ENCODE measurements at regions not wholly inside any gene's neighbourhood (a gene's known extent, or its start where the extent isn't known, plus 50 kb on each side); places are given as distances from the start of the nearest gene placed in this dataset.

GRCh38 chr21:41075656-41076055 is 92.3 kb upstream of the BACE2 start:
- no peaks in the 10 kb centered on the region for H3K9me3 ChIP-seq
- intact Hi-C loops (cut with DNase I) = no loop called here
- H3K27ac ChIP-seq = no peak overlapping the region
- no peak for TF ChIP-seq CTCF (IDR thresholded peaks at IDR 0.05)
- no peak for DNase-seq (ENCODE audit: low spot score in 2 of 2)
- no peaks in the 10 kb centered on the region for H3K4me1 ChIP-seq
- H3K36me3 ChIP-seq = no peaks in the 10 kb centered on the region
- H3K4me3 ChIP-seq = no peak overlapping the region
- no peaks in the 10 kb centered on the region for H3K27me3 ChIP-seq

- Histone ChIP-seq H3K27me3 (no peaks in the 10 kb centered on the region), H3K27ac (no peak overlapping the region), H3K36me3 (no peaks in the 10 kb centered on the region), H3K9me3 (no peaks in the 10 kb centered on the region), H3K4me3 (no peak overlapping the region), H3K4me1 (no peaks in the 10 kb centered on the region)
- no peak for TF ChIP-seq CTCF (IDR thresholded peaks at IDR 0.05)
- DNase-seq (ENCODE audit: low spot score in 2 of 2) = no peak
- intact Hi-C loops (cut with DNase I) = no loop called here
Measured at GRCh38 chr21:41076064-41076463, 91.9 kb upstream of the BACE2 start.

- H3K27ac ChIP-seq = no peak overlapping the region
- intact Hi-C loops (cut with DNase I) = no loop called here
- no peaks in the 10 kb centered on the region for H3K9me3 ChIP-seq
- TF ChIP-seq CTCF (IDR thresholded peaks at IDR 0.05) = no peak
- DNase-seq (ENCODE audit: low spot score in 2 of 2) = no peak
- H3K27me3 ChIP-seq = no peaks in the 10 kb centered on the region
- H3K4me1 ChIP-seq = no peaks in the 10 kb centered on the region
- no peak overlapping the region for H3K4me3 ChIP-seq
- no peaks in the 10 kb centered on the region for H3K36me3 ChIP-seq
Measured at GRCh38 chr21:41079159-41079558, 88.8 kb upstream of the BACE2 start.

GRCh38 chr21:41080485-41081121 is 87.4 kb upstream of the BACE2 start:
- Histone ChIP-seq H3K27me3 (no peaks in the 10 kb centered on the region), H3K4me3 (no peak overlapping the region), H3K27ac (no peak overlapping the region), H3K36me3 (no peaks in the 10 kb centered on the region), H3K9me3 (no peaks in the 10 kb centered on the region), H3K4me1 (no peaks in the 10 kb centered on the region)
- no peak for DNase-seq (ENCODE audit: low spot score in 2 of 2)
- intact Hi-C loops (cut with DNase I) = no loop called here
- no peak for TF ChIP-seq CTCF (IDR thresholded peaks at IDR 0.05)

- no peak for TF ChIP-seq CTCF (IDR thresholded peaks at IDR 0.05)
- H3K4me3 ChIP-seq = no peak overlapping the region
- no peaks in the 10 kb centered on the region for H3K27me3 ChIP-seq
- no peak overlapping the region for H3K27ac ChIP-seq
- intact Hi-C loops (cut with DNase I) = no loop called here
- H3K4me1 ChIP-seq = no peaks in the 10 kb centered on the region
- H3K36me3 ChIP-seq = no peaks in the 10 kb centered on the region
- DNase-seq (ENCODE audit: low spot score in 2 of 2) = no peak
- no peaks in the 10 kb centered on the region for H3K9me3 ChIP-seq
Measured at GRCh38 chr21:41086569-41086968, 81.4 kb upstream of the BACE2 start.

- H3K4me1 ChIP-seq = no peaks in the 10 kb centered on the region
- intact Hi-C loops (cut with DNase I) = no loop called here
- no peaks in the 10 kb centered on the region for H3K27me3 ChIP-seq
- no peaks in the 10 kb centered on the region for H3K36me3 ChIP-seq
- DNase-seq (ENCODE audit: low spot score in 2 of 2) = no peak
- H3K4me3 ChIP-seq = no peak overlapping the region
- H3K27ac ChIP-seq = no peak overlapping the region
- no peak for TF ChIP-seq CTCF (IDR thresholded peaks at IDR 0.05)
- H3K9me3 ChIP-seq = no peaks in the 10 kb centered on the region
Measured at GRCh38 chr21:41090981-41091380, 77.0 kb upstream of the BACE2 start.
